ENCODE measurements at regions not wholly inside any gene's neighbourhood (a gene's known extent, or its start where the extent isn't known, plus 50 kb on each side); places are given as distances from the start of the nearest gene placed in this dataset.

DNA sequence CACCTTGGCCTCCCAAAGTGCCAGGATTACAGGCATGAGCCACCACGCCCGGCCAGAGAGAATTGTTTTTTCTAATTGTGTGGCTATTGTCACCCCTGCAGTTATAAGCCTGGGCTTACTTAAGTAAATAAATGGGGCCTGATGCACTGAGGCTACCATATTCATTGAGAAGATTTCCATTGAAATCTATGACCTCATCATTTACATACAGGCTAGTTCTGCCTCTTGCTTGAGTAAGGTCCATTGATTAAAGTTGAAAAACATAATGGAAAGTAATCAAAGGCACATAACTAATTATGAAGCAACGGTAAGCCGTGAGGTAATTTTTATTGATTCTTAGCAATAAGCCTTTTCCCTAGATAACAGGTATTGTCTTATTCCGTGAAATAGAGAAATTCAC is 788.9 kb downstream of the ADGRL2 start:
- no peak for TF ChIP-seq EZH2 (IDR thresholded peaks at IDR 0.05; ENCODE audit: borderline replicate concordance, low read depth, low read length, poor library complexity, severe bottlenecking)
- TF ChIP-seq, protein P1, sequence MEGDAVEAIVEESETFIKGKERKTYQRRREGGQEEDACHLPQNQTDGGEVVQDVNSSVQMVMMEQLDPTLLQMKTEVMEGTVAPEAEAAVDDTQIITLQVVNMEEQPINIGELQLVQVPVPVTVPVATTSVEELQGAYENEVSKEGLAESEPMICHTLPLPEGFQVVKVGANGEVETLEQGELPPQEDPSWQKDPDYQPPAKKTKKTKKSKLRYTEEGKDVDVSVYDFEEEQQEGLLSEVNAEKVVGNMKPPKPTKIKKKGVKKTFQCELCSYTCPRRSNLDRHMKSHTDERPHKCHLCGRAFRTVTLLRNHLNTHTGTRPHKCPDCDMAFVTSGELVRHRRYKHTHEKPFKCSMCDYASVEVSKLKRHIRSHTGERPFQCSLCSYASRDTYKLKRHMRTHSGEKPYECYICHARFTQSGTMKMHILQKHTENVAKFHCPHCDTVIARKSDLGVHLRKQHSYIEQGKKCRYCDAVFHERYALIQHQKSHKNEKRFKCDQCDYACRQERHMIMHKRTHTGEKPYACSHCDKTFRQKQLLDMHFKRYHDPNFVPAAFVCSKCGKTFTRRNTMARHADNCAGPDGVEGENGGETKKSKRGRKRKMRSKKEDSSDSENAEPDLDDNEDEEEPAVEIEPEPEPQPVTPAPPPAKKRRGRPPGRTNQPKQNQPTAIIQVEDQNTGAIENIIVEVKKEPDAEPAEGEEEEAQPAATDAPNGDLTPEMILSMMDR (conservative IDR thresholded peaks at IDR 0.05; ENCODE audit: low read depth, low read length) = no peak

All from A673 (cell line).